Smooth muscle cell (in vitro differentiated cells): ENCODE measurements at regions not wholly inside any gene's neighbourhood (a gene's known extent, or its start where the extent isn't known, plus 50 kb on each side); places are given as distances from the start of the nearest gene placed in this dataset.

Experiments
- DNase-seq: peaks from one replicate; lab custom pipeline; 2025; ENCODE audit not compliant: unreplicated experiment; lab: John Stamatoyannopoulos, UW
- H2AFZ ChIP-seq: fragments of 200-600 bp; sonication (generic); 2 replicates; pipeline ENCODE4 v1.6.0; 2016; ENCODE audit warnings: antibody characterized with exemption, low read depth, mild to moderate bottlenecking
- H3F3A ChIP-seq: fragments of 200-600 bp; sonication (generic); 2 replicates; pipeline ENCODE4 v1.6.0; 2017; ENCODE audit warnings: antibody characterized with exemption, low read depth
- H3K27ac ChIP-seq: fragments of 200-600 bp; sonication (generic); 2 replicates; pipeline ENCODE4 v1.5.1; 2016; ENCODE audit warnings: low read depth, mild to moderate bottlenecking
- H3K27me3 ChIP-seq: fragments of 200-600 bp; sonication (generic); 2 replicates; pipeline ENCODE4 v1.6.1; 2016; ENCODE audit warnings: low read depth, mild to moderate bottlenecking
- H3K36me3 ChIP-seq: fragments of 200-600 bp; sonication (generic); 2 replicates; pipeline ENCODE4 v1.5.1; 2016; ENCODE audit warnings: low read depth
- H3K4me1 ChIP-seq: fragments of 200-600 bp; sonication (generic); 2 replicates; pipeline ENCODE4 v1.5.1; 2016; ENCODE audit warnings: low read depth
- H3K4me2 ChIP-seq: fragments of 200-600 bp; sonication (generic); 2 replicates; pipeline ENCODE4 v1.6.0; 2016; ENCODE audit warnings: mild to moderate bottlenecking
- H3K4me3 ChIP-seq: fragments of 200-600 bp; sonication (generic); 2 replicates; pipeline ENCODE4 v1.5.1; 2016; ENCODE audit warnings: mild to moderate bottlenecking
- H3K79me2 ChIP-seq: fragments of 200-600 bp; sonication (generic); 2 replicates; pipeline ENCODE4 v1.6.0; 2016; ENCODE audit warnings: low read depth, mild to moderate bottlenecking
- H3K9ac ChIP-seq: fragments of 200-600 bp; sonication (generic); 2 replicates; pipeline ENCODE4 v1.6.0; 2016; ENCODE audit warnings: low read depth
- H3K9me3 ChIP-seq: fragments of 200-600 bp; sonication (generic); replicated peaks from 2 replicates; pipeline ENCODE4 v1.5.1; 2016; ENCODE audit warnings: low read depth
- H4K20me1 ChIP-seq: fragments of 200-600 bp; sonication (generic); 2 replicates; pipeline ENCODE4 v1.6.0; 2016; ENCODE audit warnings: low read depth
- CTCF ChIP-seq: fragments of 200-600 bp; sonication (generic); IDR thresholded peaks from 2 replicates; pipeline ENCODE4 v1.5.1; 2017; ENCODE audit warnings: borderline replicate concordance, mild to moderate bottlenecking, antibody characterized with exemption; ENCODE audit not compliant: insufficient read depth, poor library complexity, severe bottlenecking
- WGBS: methylation state at CpG from one replicate; pipeline ENCODE4 v1.1.7; 2016; ENCODE audit warnings: low lambda C conversion rate; 5-methylcytosine and 5-hydroxymethylcytosine counted together

- Histone ChIP-seq H3K9ac (no peak overlapping the region), H3F3A (peaks cover 4% of the 10 kb centered on the region), H3K9me3 (no peaks in the 10 kb centered on the region), H3K4me1 (peaks cover 4% of the 10 kb centered on the region), H3K4me3 (no peak overlapping the region), H3K27ac (no peak overlapping the region), H3K36me3 (no peaks in the 10 kb centered on the region), H3K27me3 (no peaks in the 10 kb centered on the region), H2AFZ (no peak overlapping the region), H4K20me1 (no peaks in the 10 kb centered on the region), H3K4me2 (no peak overlapping the region), H3K79me2 (no peaks in the 10 kb centered on the region)
- no peak for DNase-seq
- no peak for TF ChIP-seq CTCF
Measured at GRCh38 chr2:190769258-190769657, 111.4 kb upstream of the GLS start.

- Histone ChIP-seq H3K36me3 (no peaks in the 10 kb centered on the region), H2AFZ (no peak overlapping the region), H3K9ac (no peak overlapping the region), H3K27me3 (no peaks in the 10 kb centered on the region), H3K79me2 (no peaks in the 10 kb centered on the region), H3K9me3 (no peaks in the 10 kb centered on the region), H3K27ac (no peak overlapping the region), H3K4me3 (no peak overlapping the region), H3F3A (no peaks in the 10 kb centered on the region), H3K4me2 (no peak overlapping the region), H3K4me1 (no peaks in the 10 kb centered on the region), H4K20me1 (no peaks in the 10 kb centered on the region)
- TF ChIP-seq CTCF: no peak
- DNase-seq: no peak
Measured at GRCh38 chr2:190771726-190772125, 108.9 kb upstream of the GLS start.

GRCh38 chr2:190780594-190780993, 100.0 kb upstream of the GLS start:
- H3K27me3 ChIP-seq: no peaks in the 10 kb centered on the region
- no peak for DNase-seq
- no peaks in the 10 kb centered on the region for H3K79me2 ChIP-seq
- no peaks in the 10 kb centered on the region for H3F3A ChIP-seq
- H3K4me2 ChIP-seq: no peak overlapping the region
- H3K27ac ChIP-seq: no peak overlapping the region
- 87% methylated on average over 1 of the region's 1 CpG for WGBS
- no peaks in the 10 kb centered on the region for H4K20me1 ChIP-seq
- H3K4me1 ChIP-seq: no peaks in the 10 kb centered on the region
- H3K9ac ChIP-seq: no peak overlapping the region
- TF ChIP-seq CTCF: no peak
- H3K4me3 ChIP-seq: no peak overlapping the region
- H3K36me3 ChIP-seq: no peaks in the 10 kb centered on the region
- no peak overlapping the region for H2AFZ ChIP-seq
- H3K9me3 ChIP-seq: no peaks in the 10 kb centered on the region

GRCh38 chr2:190781604-190782198, 98.9 kb upstream of the GLS start:
- Histone ChIP-seq H4K20me1 (no peaks in the 10 kb centered on the region), H3K4me3 (no peak overlapping the region), H3F3A (no peaks in the 10 kb centered on the region), H3K36me3 (no peaks in the 10 kb centered on the region), H3K79me2 (no peaks in the 10 kb centered on the region), H3K27ac (no peak overlapping the region), H3K27me3 (no peaks in the 10 kb centered on the region), H3K9me3 (no peaks in the 10 kb centered on the region), H3K4me1 (no peaks in the 10 kb centered on the region), H3K9ac (no peak overlapping the region), H2AFZ (peak overlapping the region; percentile 11), H3K4me2 (no peak overlapping the region)
- TF ChIP-seq CTCF: peak; percentile 77
- DNase-seq: no peak
- 22% methylated on average over 4 of the region's 4 CpGs for WGBS
